ENCODE measurements at regions not wholly inside any gene's neighbourhood (a gene's known extent, or its start where the extent isn't known, plus 50 kb on each side); places are given as distances from the start of the nearest gene placed in this dataset.

DNA sequence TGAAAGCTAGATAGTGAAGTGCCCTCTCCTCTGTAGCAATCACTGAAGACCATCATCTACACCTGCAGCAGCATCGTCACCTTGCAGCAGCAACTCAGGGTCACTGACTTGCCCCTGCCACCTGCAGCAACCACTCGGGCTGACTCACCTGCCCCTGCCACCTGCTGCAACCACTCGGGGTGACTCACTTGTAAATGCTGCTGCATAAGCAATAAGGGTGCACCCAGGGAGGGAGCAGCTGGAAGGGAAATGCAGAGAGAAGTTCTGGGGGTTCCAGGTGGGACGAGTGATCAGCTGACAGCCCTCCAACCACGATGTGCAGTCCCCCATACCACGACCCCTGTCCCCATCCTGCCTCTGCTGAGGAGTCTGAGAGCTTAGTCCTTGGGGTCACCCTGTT lies 357.1 kb upstream of the SFSWAP start:
- no peak overlapping the region for H3K27ac ChIP-seq
- no peak overlapping the region for H3K4me3 ChIP-seq
- no peaks in the 10 kb centered on the region for H3K36me3 ChIP-seq (ENCODE audit: insufficient read depth in 1 of 2, low read depth in 1 of 2)
- WGBS, 3 donors: 55 to 69% (median 59%) methylated on average over 6 of the region's 6 CpGs
- intact Hi-C loops (cut with DNase I): no loop called here
- ATAC-seq (no peak), DNase-seq (no peak)
- H3K9me3 ChIP-seq: no peaks in the 10 kb centered on the region
- TF ChIP-seq, protein P1, sequence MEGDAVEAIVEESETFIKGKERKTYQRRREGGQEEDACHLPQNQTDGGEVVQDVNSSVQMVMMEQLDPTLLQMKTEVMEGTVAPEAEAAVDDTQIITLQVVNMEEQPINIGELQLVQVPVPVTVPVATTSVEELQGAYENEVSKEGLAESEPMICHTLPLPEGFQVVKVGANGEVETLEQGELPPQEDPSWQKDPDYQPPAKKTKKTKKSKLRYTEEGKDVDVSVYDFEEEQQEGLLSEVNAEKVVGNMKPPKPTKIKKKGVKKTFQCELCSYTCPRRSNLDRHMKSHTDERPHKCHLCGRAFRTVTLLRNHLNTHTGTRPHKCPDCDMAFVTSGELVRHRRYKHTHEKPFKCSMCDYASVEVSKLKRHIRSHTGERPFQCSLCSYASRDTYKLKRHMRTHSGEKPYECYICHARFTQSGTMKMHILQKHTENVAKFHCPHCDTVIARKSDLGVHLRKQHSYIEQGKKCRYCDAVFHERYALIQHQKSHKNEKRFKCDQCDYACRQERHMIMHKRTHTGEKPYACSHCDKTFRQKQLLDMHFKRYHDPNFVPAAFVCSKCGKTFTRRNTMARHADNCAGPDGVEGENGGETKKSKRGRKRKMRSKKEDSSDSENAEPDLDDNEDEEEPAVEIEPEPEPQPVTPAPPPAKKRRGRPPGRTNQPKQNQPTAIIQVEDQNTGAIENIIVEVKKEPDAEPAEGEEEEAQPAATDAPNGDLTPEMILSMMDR (IDR thresholded peaks at IDR 0.05): no peak
- no peaks in the 10 kb centered on the region for H3K4me1 ChIP-seq
- peaks cover 0 to 17% (median 5%) of the 10 kb centered on the region in 3 donors for H3K27me3 ChIP-seq (ENCODE audit: insufficient read depth in 3 of 3, low read length in 2 of 3)

DNA sequence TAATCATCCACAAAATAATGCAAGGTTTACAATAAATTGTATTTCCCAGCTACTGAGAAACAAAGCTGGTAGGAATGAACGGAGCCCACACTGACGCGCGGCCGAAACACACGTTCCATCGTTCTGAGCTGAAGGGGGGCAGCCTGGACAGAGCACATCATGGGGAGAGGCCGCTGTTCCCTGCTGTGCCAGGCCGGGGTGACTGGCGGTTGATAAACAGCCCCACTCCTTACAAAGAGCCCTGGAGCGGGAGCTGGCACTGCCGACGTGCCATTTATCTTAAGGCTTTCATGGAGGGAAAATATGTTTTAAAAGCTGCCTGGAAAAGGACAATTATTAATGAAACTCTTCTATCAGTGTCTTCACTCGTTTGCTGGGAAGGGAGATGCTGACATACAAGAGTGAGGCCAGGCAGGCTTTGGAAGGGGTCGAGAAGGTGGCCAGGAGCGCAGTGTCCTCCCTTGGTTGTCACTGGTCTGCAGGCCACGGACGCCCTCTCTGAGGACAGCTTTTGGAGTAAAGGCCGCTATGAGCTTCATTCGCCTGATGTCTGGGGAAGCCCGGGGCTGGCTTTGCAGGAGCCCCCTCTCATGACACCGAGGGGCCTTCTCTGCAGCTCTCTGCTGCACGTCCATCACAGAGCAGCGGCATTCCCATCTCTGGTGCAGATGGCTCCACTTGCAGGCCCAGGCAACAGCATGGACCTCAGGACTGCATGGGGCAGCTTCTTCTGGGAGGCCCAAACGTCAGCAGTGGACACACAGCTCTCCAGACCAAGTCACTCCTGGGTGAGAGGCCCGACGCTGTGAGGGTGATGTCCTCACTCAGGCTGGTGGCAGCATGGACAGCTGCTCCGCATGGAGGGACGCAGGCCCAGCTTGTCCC lies 355.3 kb upstream of the SFSWAP start:
- intact Hi-C loops (cut with DNase I): no loop called here
- ATAC-seq (no peak), DNase-seq (no peak)
- no peaks in the 10 kb centered on the region for H3K36me3 ChIP-seq (ENCODE audit: insufficient read depth in 1 of 2, low read depth in 1 of 2)
- no peak overlapping the region for H3K4me3 ChIP-seq
- 78 to 84% (median 79%) methylated on average over 29 of the region's 29 CpGs for WGBS, 3 donors
- H3K27me3 ChIP-seq (ENCODE audit: insufficient read depth in 3 of 3, low read length in 2 of 3): peaks cover 0 to 17% (median 5%) of the 10 kb centered on the region in 3 donors
- TF ChIP-seq, protein P1 (IDR thresholded peaks at IDR 0.05): no peak
- no peaks in the 10 kb centered on the region for H3K9me3 ChIP-seq
- no peaks in the 10 kb centered on the region for H3K4me1 ChIP-seq
- H3K27ac ChIP-seq: no peak overlapping the region

DNA sequence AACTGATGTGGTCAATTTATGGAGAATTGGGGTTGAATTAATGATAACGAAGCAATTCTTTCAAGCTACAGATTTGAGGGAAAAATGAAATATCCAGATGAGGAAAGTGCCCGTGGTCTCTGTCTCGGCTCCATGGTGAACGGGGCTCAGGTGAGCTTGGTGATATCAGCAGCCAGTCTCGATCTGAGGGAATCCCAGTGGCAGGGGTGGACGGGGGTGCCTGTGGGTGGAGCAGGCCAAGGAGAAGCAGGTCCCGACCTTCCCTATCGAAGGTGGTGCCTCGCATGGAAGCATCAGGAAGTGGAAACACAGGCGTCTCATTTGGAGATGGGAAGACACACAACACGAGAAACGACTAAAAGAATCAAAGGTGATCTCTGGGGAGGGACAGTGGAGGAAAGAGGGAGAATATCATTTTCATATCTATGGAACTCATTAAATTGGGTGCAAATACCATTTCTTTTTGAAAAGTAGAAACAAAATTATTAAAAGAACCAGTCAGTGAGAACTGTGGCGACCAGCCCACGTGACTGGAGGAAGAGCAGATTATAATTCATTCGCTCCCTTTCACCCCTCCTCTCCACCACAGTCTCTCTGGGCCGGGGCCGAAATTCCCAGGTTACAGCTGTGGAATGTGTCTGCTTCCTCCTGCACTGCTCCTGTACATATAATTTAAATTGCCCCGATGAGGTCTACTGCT lies 354.3 kb upstream of the SFSWAP start:
- peaks cover 0 to 17% (median 5%) of the 10 kb centered on the region in 3 donors for H3K27me3 ChIP-seq (ENCODE audit: insufficient read depth in 3 of 3, low read length in 2 of 3)
- H3K9me3 ChIP-seq: no peaks in the 10 kb centered on the region
- H3K4me1 ChIP-seq: no peaks in the 10 kb centered on the region
- 66 to 70% (median 69%) methylated on average over 18 of the region's 18 CpGs for WGBS, 3 donors
- no peak for ATAC-seq
- H3K27ac ChIP-seq: no peak overlapping the region
- no peak overlapping the region for H3K4me3 ChIP-seq
- no peak for DNase-seq
- TF ChIP-seq, protein P1 (IDR thresholded peaks at IDR 0.05): no peak
- intact Hi-C loops (cut with DNase I): no loop called here
- no peaks in the 10 kb centered on the region for H3K36me3 ChIP-seq (ENCODE audit: insufficient read depth in 1 of 2, low read depth in 1 of 2)

DNA sequence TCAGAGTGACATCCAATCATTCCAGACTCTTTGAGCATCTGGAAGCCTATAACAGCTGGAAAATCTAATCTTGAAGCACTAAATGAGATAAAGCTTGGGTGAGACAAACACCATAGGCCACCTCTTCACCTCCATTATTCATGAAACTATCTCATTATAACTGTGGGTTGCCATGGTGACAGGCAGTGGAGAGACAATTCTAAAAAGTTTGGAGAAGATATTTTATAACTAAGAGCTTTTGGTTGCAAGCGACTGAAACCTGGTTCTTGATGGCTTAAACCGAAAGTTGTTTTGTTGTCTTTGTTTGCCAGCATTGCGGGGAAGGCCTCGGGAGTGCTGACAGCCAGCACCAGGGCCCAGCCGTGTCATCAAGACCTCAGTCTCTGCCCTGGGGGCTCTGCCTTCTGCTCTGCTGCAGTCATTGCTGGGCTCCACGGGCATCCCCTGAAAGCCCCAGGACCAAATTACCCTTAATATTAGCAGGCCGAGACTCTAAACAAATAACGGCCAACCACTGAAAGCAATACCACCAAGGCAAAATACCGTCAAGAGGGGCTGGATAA lies 353.6 kb upstream of the SFSWAP start:
- 71 to 82% (median 77%) methylated on average over 9 of the region's 9 CpGs for WGBS, 3 donors
- intact Hi-C loops (cut with DNase I): no loop called here
- H3K36me3 ChIP-seq (ENCODE audit: insufficient read depth in 1 of 2, low read depth in 1 of 2): no peaks in the 10 kb centered on the region
- no peaks in the 10 kb centered on the region for H3K4me1 ChIP-seq
- no peak for DNase-seq
- TF ChIP-seq, protein P1 (IDR thresholded peaks at IDR 0.05): no peak
- no peaks in the 10 kb centered on the region for H3K9me3 ChIP-seq
- no peak overlapping the region for H3K27ac ChIP-seq
- no peak for ATAC-seq
- no peak overlapping the region for H3K4me3 ChIP-seq
- peaks cover 0 to 17% (median 5%) of the 10 kb centered on the region in 3 donors for H3K27me3 ChIP-seq (ENCODE audit: insufficient read depth in 3 of 3, low read length in 2 of 3)

Data from psoas muscle (tissue), 7 donors.